Transverse colon (tissue), 4 donors: ENCODE measurements at regions not wholly inside any gene's neighbourhood (a gene's known extent, or its start where the extent isn't known, plus 50 kb on each side); places are given as distances from the start of the nearest gene placed in this dataset.

Source experiments
- DNase-seq: peaks from one replicate; pipeline ENCODE4 v3.0.0-alpha.2; 2019
- H3K27ac ChIP-seq, 4 donors: fragments of 200-600 bp; sonication (generic); 2 replicates each; pipeline ENCODE4 v1.5.1; 2016 to 2018; ENCODE audit warnings: inconsistent platforms in 4 of 4
- H3K27me3 ChIP-seq: fragments of 200-600 bp; sonication (generic); 2 replicates; pipeline ENCODE4 v1.5.1; 2017; ENCODE audit warnings: inconsistent platforms
- H3K36me3 ChIP-seq, 4 donors: fragments of 200-600 bp; sonication (generic); 2 replicates each; pipeline ENCODE4 v1.5.1; 2017 to 2019; ENCODE audit warnings: inconsistent platforms in 4 of 4
- H3K4me1 ChIP-seq, 4 donors: fragments of 200-600 bp; sonication (generic); 2 replicates each; pipeline ENCODE4 v1.5.1; 2017 to 2020; ENCODE audit warnings: inconsistent platforms in 4 of 4
- H3K4me3 ChIP-seq, 4 donors: fragments of 200-600 bp; sonication (generic); 1 replicate in 1 of 4; 2 replicates in 3 of 4; pipeline versions ENCODE4 v1.5.1 to v1.6.1; 2017 to 2019; ENCODE audit warnings: inconsistent platforms in 4 of 4
- H3K9me3 ChIP-seq, 2 donors: fragments of 200-600 bp; sonication (generic); 2 replicates each; pipeline ENCODE4 v1.5.1; 2017 to 2019; ENCODE audit warnings: inconsistent platforms in 2 of 2
- EP300 ChIP-seq: sonication (generic); formaldehyde crosslinking; IDR thresholded peaks from one replicate; pipeline ENCODE4 v1.6.1; 2017; ENCODE audit warnings: antibody characterized with exemption, low read depth
- POLR2A ChIP-seq: fragments of 450-650 bp; IDR thresholded peaks from one replicate; pipeline ENCODE4 v1.6.1; 2016; ENCODE audit warnings: antibody characterized with exemption, mild to moderate bottlenecking, moderate library complexity
- POLR2AphosphoS5 ChIP-seq, 3 donors: sonication (generic); formaldehyde crosslinking; IDR thresholded peaks; one replicate each; pipeline ENCODE4 v1.6.1; 2016; ENCODE audit warnings: antibody characterized with exemption in 3 of 3
- WGBS, 2 donors: methylation state at CpG; one replicate each; pipeline ENCODE4 v1.1.5; 2018; ENCODE audit warnings: low coverage in 1 of 2; 5-methylcytosine and 5-hydroxymethylcytosine counted together
- in situ Hi-C, 4 donors: fragments of 200-750 bp; cut with MboI; loops; one replicate each; pipeline versions ENCODE4 v1.15.0 to v1.15.1; 2017; ENCODE audit warnings: low sequenced_read_pairs in 3 of 4, low pct_ligation_motif_present in 1 of 4, low pct_unique_long_range_greater_than_20kb in 1 of 4
- intact Hi-C: fragments of 100-400 bp; cut with DNase I; formaldehyde crosslinking; loops from one replicate; pipeline ENCODE4 v1.15.1; 2023; ENCODE audit warnings: low total_unique reads
- TF ChIP-seq, protein P1 (sequence below), 5 experiments: fragments of 200-600 bp in 3 of 5; fragments of 450-650 bp in 2 of 5; sonication (generic) in 3 of 5; IDR thresholded peaks; 1 replicate in 2 of 5; 2 replicates in 3 of 5; pipeline ENCODE4 v1.5.1; 2016 to 2017; ENCODE audit warnings: antibody characterized with exemption in 5 of 5, inconsistent platforms in 3 of 5, mild to moderate bottlenecking in 2 of 5, moderate library complexity in 1 of 5

DNA sequence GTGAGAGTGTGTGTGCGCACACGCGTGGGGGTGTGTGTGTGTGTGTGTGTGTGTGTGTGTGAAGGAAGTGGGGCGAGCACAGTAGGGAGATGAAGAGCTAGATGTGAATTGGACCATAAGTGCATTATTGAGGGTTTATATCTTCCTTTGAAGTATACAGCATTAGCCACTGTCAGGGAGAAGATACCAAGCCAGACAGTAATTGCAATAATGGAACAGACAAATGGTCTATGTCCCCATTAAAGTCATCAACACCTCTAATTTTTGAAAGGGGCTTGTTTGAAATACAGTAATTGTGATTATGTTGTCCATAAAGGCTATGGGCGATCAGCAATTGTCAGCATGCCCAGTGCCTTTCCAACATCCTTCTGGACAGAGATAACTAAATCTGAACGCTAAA, 429.2 kb upstream of the NR2F2 start:
- WGBS, 2 donors = 78 to 87% methylated on average over 4 to 6 of the region's 6 CpGs
- H3K36me3 ChIP-seq = no peaks in the 10 kb centered on the region
- DNase-seq = no peak
- in situ Hi-C loops = no loop called here
- no peak overlapping the region for H3K27ac ChIP-seq
- no peaks in the 10 kb centered on the region for H3K4me1 ChIP-seq
- H3K27me3 ChIP-seq = no peaks in the 10 kb centered on the region
- no peak overlapping the region for H3K4me3 ChIP-seq
- H3K9me3 ChIP-seq = no peaks in the 10 kb centered on the region
- TF ChIP-seq, protein P1, sequence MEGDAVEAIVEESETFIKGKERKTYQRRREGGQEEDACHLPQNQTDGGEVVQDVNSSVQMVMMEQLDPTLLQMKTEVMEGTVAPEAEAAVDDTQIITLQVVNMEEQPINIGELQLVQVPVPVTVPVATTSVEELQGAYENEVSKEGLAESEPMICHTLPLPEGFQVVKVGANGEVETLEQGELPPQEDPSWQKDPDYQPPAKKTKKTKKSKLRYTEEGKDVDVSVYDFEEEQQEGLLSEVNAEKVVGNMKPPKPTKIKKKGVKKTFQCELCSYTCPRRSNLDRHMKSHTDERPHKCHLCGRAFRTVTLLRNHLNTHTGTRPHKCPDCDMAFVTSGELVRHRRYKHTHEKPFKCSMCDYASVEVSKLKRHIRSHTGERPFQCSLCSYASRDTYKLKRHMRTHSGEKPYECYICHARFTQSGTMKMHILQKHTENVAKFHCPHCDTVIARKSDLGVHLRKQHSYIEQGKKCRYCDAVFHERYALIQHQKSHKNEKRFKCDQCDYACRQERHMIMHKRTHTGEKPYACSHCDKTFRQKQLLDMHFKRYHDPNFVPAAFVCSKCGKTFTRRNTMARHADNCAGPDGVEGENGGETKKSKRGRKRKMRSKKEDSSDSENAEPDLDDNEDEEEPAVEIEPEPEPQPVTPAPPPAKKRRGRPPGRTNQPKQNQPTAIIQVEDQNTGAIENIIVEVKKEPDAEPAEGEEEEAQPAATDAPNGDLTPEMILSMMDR (IDR thresholded peaks at IDR 0.05) = no peak
- no peak for TF ChIP-seq POLR2AphosphoS5 (IDR thresholded peaks at IDR 0.05)
- intact Hi-C loops = no loop called here

DNA sequence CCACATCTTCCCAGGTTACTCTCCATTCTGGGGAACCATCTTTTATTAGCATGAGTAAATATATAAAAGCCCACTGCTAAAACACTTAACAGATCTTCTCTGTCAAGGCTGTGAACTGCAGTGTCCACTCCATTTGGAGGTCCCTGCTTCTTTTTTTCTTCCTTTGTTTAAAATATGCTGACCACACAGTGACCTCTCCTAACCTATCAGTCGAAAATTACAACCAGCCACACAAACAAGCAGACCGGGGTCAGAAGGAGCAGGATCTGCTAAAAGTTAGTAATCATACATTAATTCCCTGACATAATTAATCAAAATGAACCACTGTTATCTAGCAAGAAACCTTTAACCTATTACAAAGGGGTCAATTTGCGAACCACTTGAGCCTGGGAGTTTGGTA, 427.9 kb upstream of the NR2F2 start:
- DNase-seq = no peak
- no peak overlapping the region for H3K4me3 ChIP-seq
- in situ Hi-C loops (no loop called here), intact Hi-C loops (no loop called here)
- H3K27ac ChIP-seq = no peak overlapping the region
- no peaks in the 10 kb centered on the region for H3K27me3 ChIP-seq
- WGBS, 2 donors = 49 to 51% methylated on average over 2 to 3 of the region's 3 CpGs
- no peaks in the 10 kb centered on the region for H3K36me3 ChIP-seq
- no peaks in the 10 kb centered on the region for H3K4me1 ChIP-seq
- H3K9me3 ChIP-seq = no peaks in the 10 kb centered on the region
- TF ChIP-seq, protein P1 (IDR thresholded peaks at IDR 0.05) = no peak

DNA sequence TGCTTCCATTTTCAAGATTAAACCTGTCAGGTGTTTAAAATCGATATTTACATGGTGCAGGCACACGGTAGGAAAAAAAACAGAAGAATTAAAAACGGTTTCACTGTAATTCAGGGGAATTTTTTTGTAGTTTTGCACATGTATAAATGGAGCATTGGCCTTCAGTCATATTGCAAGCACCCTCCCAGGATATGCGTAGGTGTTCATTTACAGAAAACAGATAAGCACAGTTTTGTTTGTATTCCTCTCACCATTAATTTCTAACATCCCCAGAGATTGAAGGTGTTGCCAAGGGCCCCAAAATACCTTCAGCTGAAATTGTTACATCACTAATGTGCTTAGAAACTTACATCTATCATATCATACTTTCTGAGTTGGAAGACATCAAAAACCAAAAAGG, 427.1 kb upstream of the NR2F2 start:
- WGBS, 2 donors = 71% methylated on average over 4 of the region's 4 CpGs
- no peak for DNase-seq
- intact Hi-C loops (no loop called here), in situ Hi-C loops (no loop called here)
- Histone ChIP-seq H3K9me3 (no peaks in the 10 kb centered on the region), H3K27ac (no peak overlapping the region), H3K27me3 (no peaks in the 10 kb centered on the region), H3K4me3 (no peak overlapping the region), H3K4me1 (no peaks in the 10 kb centered on the region), H3K36me3 (no peaks in the 10 kb centered on the region)
- TF ChIP-seq POLR2AphosphoS5 (IDR thresholded peaks at IDR 0.05) = no peak
- no peak for TF ChIP-seq POLR2A
- no peak for TF ChIP-seq EP300
- TF ChIP-seq, protein P1 (IDR thresholded peaks at IDR 0.05) = no peak

DNA sequence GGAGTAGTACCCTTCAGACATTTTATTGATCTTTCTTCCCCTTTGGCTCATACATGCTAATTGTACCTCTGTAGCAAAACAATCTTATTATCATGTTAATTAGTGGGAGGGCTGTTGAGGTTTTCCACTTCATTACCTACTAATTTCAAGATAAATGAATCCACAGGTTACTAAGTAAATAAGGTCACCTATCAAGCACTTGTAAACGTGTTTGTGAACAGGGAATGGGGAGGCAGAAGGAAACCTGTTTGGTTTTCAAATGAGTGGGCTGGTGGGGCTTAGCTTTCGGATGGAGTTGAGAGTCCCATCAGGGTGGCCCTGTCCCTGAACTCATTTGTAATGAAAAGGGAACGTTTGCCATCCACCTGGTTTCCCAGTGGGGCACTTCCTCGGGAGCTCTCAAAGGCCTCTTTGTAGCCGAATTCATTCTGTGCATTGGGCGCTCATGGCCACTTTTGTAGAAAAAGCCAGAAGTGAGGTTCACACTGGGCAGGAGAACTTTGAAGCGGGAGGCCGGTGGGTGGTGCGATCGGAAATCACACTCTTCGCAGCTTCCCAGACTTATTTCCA, 419.8 kb upstream of the NR2F2 start:
- no peaks in the 10 kb centered on the region for H3K27me3 ChIP-seq
- in situ Hi-C loops (no loop called here), intact Hi-C loops (no loop called here)
- H3K4me1 ChIP-seq = no peaks in the 10 kb centered on the region
- no peak overlapping the region for H3K27ac ChIP-seq
- DNase-seq = no peak
- H3K9me3 ChIP-seq = no peaks in the 10 kb centered on the region
- 73 to 80% methylated on average over 9 to 11 of the region's 11 CpGs for WGBS, 2 donors
- no peaks in the 10 kb centered on the region for H3K36me3 ChIP-seq
- H3K4me3 ChIP-seq = no peak overlapping the region
- no peak for TF ChIP-seq POLR2A
- TF ChIP-seq, protein P1 (IDR thresholded peaks at IDR 0.05) = no peak
- TF ChIP-seq EP300 = no peak
- no peak for TF ChIP-seq POLR2AphosphoS5 (IDR thresholded peaks at IDR 0.05)
